Hepatocyte (in vitro differentiated cells): ENCODE measurements at regions not wholly inside any gene's neighbourhood (a gene's known extent, or its start where the extent isn't known, plus 50 kb on each side); places are given as distances from the start of the nearest gene placed in this dataset.
A peak's percentile ranks its signal among the peaks of the same experiment; 100 is the strongest.

Experiments used
- DNase-seq: peaks from one replicate; pipeline ENCODE4 v3.0.0-alpha.2; 2016; ENCODE audit warnings: low spot score
- H2AFZ ChIP-seq: fragments of 200-600 bp; sonication (generic); 2 replicates; pipeline ENCODE4 v1.6.0; 2016; ENCODE audit warnings: antibody characterized with exemption, mild to moderate bottlenecking
- H3K27ac ChIP-seq: fragments of 200-600 bp; sonication (generic); 2 replicates; pipeline ENCODE4 v1.5.1; 2016; ENCODE audit warnings: mild to moderate bottlenecking
- H3K27me3 ChIP-seq: fragments of 200-600 bp; sonication (generic); 2 replicates; pipeline ENCODE4 v1.6.1; 2016
- H3K36me3 ChIP-seq: fragments of 200-600 bp; sonication (generic); replicated peaks from 2 replicates; pipeline ENCODE4 v1.5.1; 2016; ENCODE audit warnings: low read depth; ENCODE audit not compliant: insufficient read depth
- H3K4me1 ChIP-seq: fragments of 200-600 bp; sonication (generic); 2 replicates; pipeline ENCODE4 v1.5.1; 2016; ENCODE audit warnings: mild to moderate bottlenecking, moderate library complexity; ENCODE audit not compliant: insufficient read depth
- H3K4me2 ChIP-seq: fragments of 200-600 bp; sonication (generic); 2 replicates; pipeline ENCODE4 v1.6.0; 2016
- H3K4me3 ChIP-seq: fragments of 200-600 bp; sonication (generic); 2 replicates; pipeline ENCODE4 v1.5.1; 2016; ENCODE audit warnings: mild to moderate bottlenecking
- H3K79me2 ChIP-seq: fragments of 200-600 bp; sonication (generic); 2 replicates; pipeline ENCODE4 v1.6.0; 2017; ENCODE audit warnings: mild to moderate bottlenecking
- H3K9me2 ChIP-seq: fragments of 200-600 bp; sonication (generic); replicated peaks from 2 replicates; pipeline ENCODE4 v1.6.0; 2017; ENCODE audit warnings: mild to moderate bottlenecking; ENCODE audit not compliant: insufficient read depth
- H3K9me3 ChIP-seq: fragments of 200-600 bp; sonication (generic); 2 replicates; pipeline ENCODE4 v1.5.1; 2016; ENCODE audit warnings: low read depth, mild to moderate bottlenecking
- H4K20me1 ChIP-seq: fragments of 200-600 bp; sonication (generic); 2 replicates; pipeline ENCODE4 v1.6.0; 2016; ENCODE audit warnings: mild to moderate bottlenecking; ENCODE audit not compliant: insufficient read depth, poor library complexity, severe bottlenecking
- CTCF ChIP-seq: fragments of 200-600 bp; sonication (generic); IDR thresholded peaks from 2 replicates; pipeline ENCODE4 v1.5.1; 2016; ENCODE audit warnings: antibody characterized with exemption, mild to moderate bottlenecking; ENCODE audit not compliant: poor library complexity
- EZH2 ChIP-seq: fragments of 200-600 bp; sonication (generic); IDR thresholded peaks from 2 replicates; pipeline ENCODE4 v1.6.1; 2016; ENCODE audit warnings: antibody characterized with exemption, mild to moderate bottlenecking, borderline replicate concordance
- EZH2phosphoT487 ChIP-seq: fragments of 200-600 bp; sonication (generic); IDR thresholded peaks from one replicate; pipeline ENCODE4 v1.6.1; 2018; ENCODE audit warnings: antibody characterized with exemption, mild to moderate bottlenecking, low read depth, moderate library complexity; ENCODE audit not compliant: unreplicated experiment, severe bottlenecking
- WGBS: methylation state at CpG from one replicate; pipeline ENCODE4 v1.1.6; 2016; ENCODE audit warnings: low lambda C conversion rate; ENCODE audit errors: missing lambda C conversion rate; 5-methylcytosine and 5-hydroxymethylcytosine counted together

GRCh38 chr2:234836271-234836670 lies 115.5 kb upstream of the SH3BP4 start:
- Histone ChIP-seq H3K4me1 (peaks cover 17% of the 10 kb centered on the region), H3K9me3 (no peaks in the 10 kb centered on the region), H3K79me2 (no peaks in the 10 kb centered on the region), H3K27ac (no peak overlapping the region), H3K4me2 (no peak overlapping the region), H3K36me3 (no peaks in the 10 kb centered on the region), H2AFZ (no peak overlapping the region), H3K27me3 (no peaks in the 10 kb centered on the region), H3K4me3 (no peak overlapping the region), H3K9me2 (no peaks in the 10 kb centered on the region), H4K20me1 (no peaks in the 10 kb centered on the region)
- DNase-seq: peak; percentile 35
- no peak for TF ChIP-seq EZH2
- TF ChIP-seq CTCF: no peak
- TF ChIP-seq EZH2phosphoT487: no peak
- WGBS: 43% methylated on average over 5 of the region's 5 CpGs

- Histone ChIP-seq H3K27ac (no peak overlapping the region), H2AFZ (no peak overlapping the region), H3K4me3 (no peak overlapping the region), H4K20me1 (no peaks in the 10 kb centered on the region), H3K9me2 (no peaks in the 10 kb centered on the region), H3K79me2 (no peaks in the 10 kb centered on the region), H3K4me1 (peaks cover 13% of the 10 kb centered on the region), H3K4me2 (no peak overlapping the region), H3K36me3 (no peaks in the 10 kb centered on the region), H3K27me3 (no peaks in the 10 kb centered on the region), H3K9me3 (no peaks in the 10 kb centered on the region)
- no peak for TF ChIP-seq EZH2
- no peak for TF ChIP-seq EZH2phosphoT487
- no peak for TF ChIP-seq CTCF
- 68% methylated on average over 4 of the region's 4 CpGs for WGBS
- DNase-seq: no peak
Observed at GRCh38 chr2:234835738-234836137, 116.1 kb upstream of the SH3BP4 start.

GRCh38 chr2:234834228-234834923 lies 117.4 kb upstream of the SH3BP4 start:
- Histone ChIP-seq H3K79me2 (no peaks in the 10 kb centered on the region), H2AFZ (no peak overlapping the region), H3K27me3 (no peaks in the 10 kb centered on the region), H3K4me2 (no peak overlapping the region), H3K27ac (no peak overlapping the region), H3K9me2 (no peaks in the 10 kb centered on the region), H3K4me1 (peaks cover 4% of the 10 kb centered on the region), H3K9me3 (no peaks in the 10 kb centered on the region), H3K4me3 (no peak overlapping the region), H3K36me3 (no peaks in the 10 kb centered on the region), H4K20me1 (no peaks in the 10 kb centered on the region)
- WGBS: 84% methylated on average over 7 of the region's 7 CpGs
- no peak for DNase-seq
- TF ChIP-seq EZH2phosphoT487: no peak
- TF ChIP-seq CTCF: no peak
- TF ChIP-seq EZH2: no peak
